Lower lobe of right lung (tissue), 2 donors: ENCODE measurements at regions not wholly inside any gene's neighbourhood (a gene's known extent, or its start where the extent isn't known, plus 50 kb on each side); places are given as distances from the start of the nearest gene placed in this dataset.

Experiments
- ATAC-seq, 2 donors: fragments of 200-7000 bp; cut with Tn5 transposase; one replicate each; pipeline ENCODE4 v1.9.1; 2020 to 2022; ENCODE audit warnings: mild to moderate bottlenecking in 2 of 2, moderate library complexity in 2 of 2
- DNase-seq: peaks from one replicate; pipeline ENCODE4 v3.0.0-alpha.2; 2020
- H3K27ac ChIP-seq: fragments of 200-600 bp; one replicate; pipeline ENCODE4 v1.8.0; 2022
- H3K27me3 ChIP-seq: fragments of 200-600 bp; one replicate; pipeline ENCODE4 v1.8.0; 2022; ENCODE audit warnings: low read depth
- H3K36me3 ChIP-seq: fragments of 200-600 bp; one replicate; pipeline ENCODE4 v1.8.0; 2022; ENCODE audit warnings: mild to moderate bottlenecking
- H3K4me1 ChIP-seq: fragments of 200-600 bp; one replicate; pipeline ENCODE4 v1.8.0; 2022
- H3K4me3 ChIP-seq: fragments of 200-600 bp; one replicate; pipeline ENCODE4 v1.8.0; 2022; ENCODE audit warnings: mild to moderate bottlenecking
- H3K9me3 ChIP-seq: fragments of 200-600 bp; one replicate; pipeline ENCODE4 v1.8.0; 2022
- intact Hi-C: fragments of 100-400 bp; cut with DNase I; formaldehyde crosslinking; loops from one replicate; pipeline ENCODE4 v1.11.0; 2022
- TF ChIP-seq, protein P1 (sequence below): fragments of 200-600 bp; IDR thresholded peaks from one replicate; pipeline ENCODE4 v1.8.0; 2022; ENCODE audit warnings: antibody characterized with exemption, mild to moderate bottlenecking
- donor health status: DM: no; HTN: yes; CAD: no; lungs with severe emphysema.

DNA sequence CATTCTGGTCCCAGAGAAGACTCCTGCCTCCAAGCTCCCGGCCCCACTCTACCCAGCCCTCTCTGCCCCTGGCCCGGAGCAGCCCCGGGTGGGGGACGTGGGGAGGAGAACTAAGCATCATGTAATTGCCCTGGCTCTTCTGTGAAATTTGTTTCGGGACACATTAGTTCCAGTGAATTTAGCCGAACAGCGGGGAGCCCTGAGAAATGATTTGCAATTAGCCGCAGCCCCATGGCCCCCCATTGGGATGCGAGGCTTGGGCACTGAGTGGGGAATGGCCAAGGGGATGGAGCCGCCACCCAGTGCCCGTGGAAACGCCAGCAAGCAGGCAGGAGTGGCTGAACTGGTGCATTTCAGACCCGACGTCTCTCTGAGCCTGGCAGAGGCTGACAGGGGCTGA, 173.9 kb upstream of the LHX5 start:
- Histone ChIP-seq H3K36me3 (no peaks in the 10 kb centered on the region), H3K9me3 (no peaks in the 10 kb centered on the region), H3K27ac (no peak overlapping the region), H3K27me3 (peaks cover 50% of the 10 kb centered on the region), H3K4me3 (no peak overlapping the region), H3K4me1 (no peaks in the 10 kb centered on the region)
- ATAC-seq (no peak), DNase-seq (no peak)
- intact Hi-C loops = no loop called here
- TF ChIP-seq, protein P1, sequence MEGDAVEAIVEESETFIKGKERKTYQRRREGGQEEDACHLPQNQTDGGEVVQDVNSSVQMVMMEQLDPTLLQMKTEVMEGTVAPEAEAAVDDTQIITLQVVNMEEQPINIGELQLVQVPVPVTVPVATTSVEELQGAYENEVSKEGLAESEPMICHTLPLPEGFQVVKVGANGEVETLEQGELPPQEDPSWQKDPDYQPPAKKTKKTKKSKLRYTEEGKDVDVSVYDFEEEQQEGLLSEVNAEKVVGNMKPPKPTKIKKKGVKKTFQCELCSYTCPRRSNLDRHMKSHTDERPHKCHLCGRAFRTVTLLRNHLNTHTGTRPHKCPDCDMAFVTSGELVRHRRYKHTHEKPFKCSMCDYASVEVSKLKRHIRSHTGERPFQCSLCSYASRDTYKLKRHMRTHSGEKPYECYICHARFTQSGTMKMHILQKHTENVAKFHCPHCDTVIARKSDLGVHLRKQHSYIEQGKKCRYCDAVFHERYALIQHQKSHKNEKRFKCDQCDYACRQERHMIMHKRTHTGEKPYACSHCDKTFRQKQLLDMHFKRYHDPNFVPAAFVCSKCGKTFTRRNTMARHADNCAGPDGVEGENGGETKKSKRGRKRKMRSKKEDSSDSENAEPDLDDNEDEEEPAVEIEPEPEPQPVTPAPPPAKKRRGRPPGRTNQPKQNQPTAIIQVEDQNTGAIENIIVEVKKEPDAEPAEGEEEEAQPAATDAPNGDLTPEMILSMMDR = no peak

DNA sequence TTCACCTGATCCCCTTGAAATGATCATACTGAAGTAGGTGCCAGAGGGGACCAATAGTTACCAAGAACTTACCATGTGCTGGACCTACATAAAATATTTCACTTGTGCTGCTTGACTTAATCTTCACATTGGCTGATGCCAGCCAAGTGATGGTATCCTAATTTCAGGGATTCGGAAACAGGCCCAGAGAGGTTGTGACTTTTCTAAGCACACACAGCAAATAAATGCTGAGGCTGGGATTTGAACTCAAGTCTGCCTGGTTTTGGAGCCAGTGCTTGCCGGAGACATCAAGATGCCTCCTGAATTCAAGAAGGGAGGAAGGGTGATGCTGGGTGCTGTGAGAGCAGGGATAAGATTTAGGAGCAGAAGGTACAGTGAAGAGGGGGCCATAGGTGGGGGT, 173.5 kb upstream of the LHX5 start:
- no peak overlapping the region for H3K27ac ChIP-seq
- no peaks in the 10 kb centered on the region for H3K9me3 ChIP-seq
- no peaks in the 10 kb centered on the region for H3K4me1 ChIP-seq
- no peak for DNase-seq
- intact Hi-C loops = no loop called here
- H3K4me3 ChIP-seq = no peak overlapping the region
- ATAC-seq = no peak
- H3K36me3 ChIP-seq = no peaks in the 10 kb centered on the region
- H3K27me3 ChIP-seq = peaks cover 53% of the 10 kb centered on the region
- TF ChIP-seq, protein P1 = no peak

DNA sequence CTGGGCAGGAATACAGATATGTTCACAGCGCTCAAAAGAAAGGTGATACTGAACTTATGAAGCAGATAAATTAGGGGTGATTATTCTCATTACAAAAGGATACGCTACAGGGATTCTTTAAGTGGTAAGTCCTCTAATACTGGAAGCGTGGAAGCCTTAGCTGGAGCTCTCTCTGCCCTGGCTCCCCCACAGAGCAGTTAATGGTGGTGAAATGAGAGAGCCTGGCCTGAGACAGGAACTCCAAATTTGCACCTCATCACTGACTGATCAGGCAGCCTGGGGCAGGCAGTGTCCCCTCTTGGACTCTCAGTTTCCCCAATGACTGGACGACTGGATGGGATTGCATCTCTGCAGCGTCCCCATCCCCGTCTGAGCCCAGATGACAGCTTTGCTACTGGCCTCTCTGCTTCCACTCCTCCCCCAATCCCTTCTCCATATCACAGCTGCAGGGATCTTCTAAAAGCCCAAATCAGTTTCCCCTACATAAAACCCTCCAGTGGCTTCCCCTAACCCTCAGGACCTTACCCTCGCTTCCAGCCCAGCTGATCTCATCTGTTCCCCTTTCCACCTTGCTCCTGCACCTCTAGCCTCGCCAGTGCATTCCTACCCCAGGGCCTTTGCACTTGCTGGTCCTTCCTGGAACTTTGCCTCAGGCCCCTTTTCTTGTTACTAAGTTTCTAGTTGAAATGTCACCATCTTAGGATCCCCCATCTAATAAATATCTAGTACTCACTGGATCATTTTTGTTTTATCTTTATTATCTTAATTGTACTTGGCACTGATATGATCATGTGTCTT, 171.7 kb upstream of the LHX5 start:
- no peaks in the 10 kb centered on the region for H3K4me1 ChIP-seq
- TF ChIP-seq, protein P1 = no peak
- ATAC-seq = no peak

DNA sequence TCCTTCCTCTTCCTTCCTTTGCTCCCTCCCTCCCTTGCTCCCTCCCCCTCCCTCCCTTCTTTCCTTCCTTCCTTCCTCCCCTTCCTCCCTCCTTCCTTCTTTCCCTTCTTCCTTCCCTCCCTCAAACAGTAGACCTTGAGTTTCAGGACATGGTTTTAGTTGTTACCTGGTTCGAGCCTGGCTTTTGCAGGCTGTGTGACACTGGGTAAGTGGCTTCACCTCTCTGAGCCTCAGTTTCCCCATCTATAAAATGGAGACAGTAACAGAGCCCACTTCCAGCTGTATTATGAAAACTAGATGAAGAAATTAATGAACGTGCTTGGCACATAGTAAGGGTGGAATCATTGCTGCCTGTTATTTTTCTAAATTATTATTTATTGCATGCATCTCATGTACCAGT, 171.0 kb upstream of the LHX5 start:
- DNase-seq (no peak), ATAC-seq (no peak)
- peaks cover 56% of the 10 kb centered on the region for H3K27me3 ChIP-seq
- no peaks in the 10 kb centered on the region for H3K36me3 ChIP-seq
- no peak overlapping the region for H3K4me3 ChIP-seq
- H3K27ac ChIP-seq = no peak overlapping the region
- intact Hi-C loops = no loop called here
- H3K9me3 ChIP-seq = no peaks in the 10 kb centered on the region
- TF ChIP-seq, protein P1 = no peak
- H3K4me1 ChIP-seq = no peaks in the 10 kb centered on the region

More for the DNA sequence above, 171.7 kb upstream of the LHX5 start:
- Histone ChIP-seq H3K36me3 (no peaks in the 10 kb centered on the region), H3K27ac (no peak overlapping the region), H3K9me3 (no peaks in the 10 kb centered on the region), H3K4me3 (no peak overlapping the region), H3K27me3 (peaks cover 58% of the 10 kb centered on the region)
- no peak for DNase-seq
- intact Hi-C loops = no loop called here

DNA sequence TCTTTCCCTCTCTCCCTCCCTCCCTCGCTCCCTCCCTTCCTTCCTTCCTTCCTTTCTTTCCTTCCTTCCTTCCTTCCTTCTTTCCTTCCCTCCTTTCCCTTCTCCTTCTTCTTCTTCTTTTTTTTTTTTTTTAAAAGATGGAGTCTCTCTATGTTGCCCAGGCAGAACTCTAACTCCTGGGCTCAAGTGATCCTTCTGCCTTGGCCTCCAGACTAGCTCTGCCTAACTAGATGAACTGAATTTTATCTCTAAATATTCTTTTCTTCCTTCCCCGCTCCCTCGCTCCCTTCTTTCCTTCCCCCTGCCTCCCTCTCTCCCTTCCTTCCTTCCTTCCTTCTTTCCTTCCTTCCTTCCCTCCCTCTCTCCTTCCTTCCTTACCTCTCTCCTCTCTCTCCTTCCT, 170.5 kb upstream of the LHX5 start:
- H3K9me3 ChIP-seq = no peaks in the 10 kb centered on the region
- H3K36me3 ChIP-seq = no peaks in the 10 kb centered on the region
- intact Hi-C loops = no loop called here
- H3K4me3 ChIP-seq = no peak overlapping the region
- DNase-seq = no peak
- peaks cover 58% of the 10 kb centered on the region for H3K27me3 ChIP-seq
- no peaks in the 10 kb centered on the region for H3K4me1 ChIP-seq
- TF ChIP-seq, protein P1 = no peak
- H3K27ac ChIP-seq = no peak overlapping the region
- ATAC-seq = no peak
